Muscle of leg (tissue), 3 donors: ENCODE measurements at regions not wholly inside any gene's neighbourhood (a gene's known extent, or its start where the extent isn't known, plus 50 kb on each side); places are given as distances from the start of the nearest gene placed in this dataset.

Experiments used
- DNase-seq: peaks from one replicate; pipeline ENCODE4 v3.0.0; 2013
- H3K27ac ChIP-seq: one replicate; pipeline ENCODE4 v1.5.1; 2013; ENCODE audit warnings: mild to moderate bottlenecking, low read length, control low read depth
- H3K27me3 ChIP-seq: one replicate; pipeline ENCODE4 v1.6.1; 2013; ENCODE audit warnings: low read length; ENCODE audit not compliant: control insufficient read depth, insufficient read depth
- H3K36me3 ChIP-seq: one replicate; pipeline ENCODE4 v1.6.1; 2013; ENCODE audit warnings: low read length; ENCODE audit not compliant: control insufficient read depth, insufficient read depth
- H3K4me1 ChIP-seq: one replicate; pipeline ENCODE4 v1.6.1; 2013; ENCODE audit warnings: low read length; ENCODE audit not compliant: control insufficient read depth, insufficient read depth
- H3K4me3 ChIP-seq: one replicate; pipeline ENCODE4 v1.5.1; 2013; ENCODE audit warnings: low read length, control low read depth
- H3K9me3 ChIP-seq: replicated peaks from 2 replicates; pipeline ENCODE4 v1.6.1; 2013; ENCODE audit warnings: low read depth, low read length; ENCODE audit not compliant: control insufficient read depth
- WGBS: methylation state at CpG from one replicate; pipeline ENCODE4 v1.1.5; 2013; ENCODE audit warnings: missing lambda C conversion rate; ENCODE audit not compliant: insufficient coverage; 5-methylcytosine and 5-hydroxymethylcytosine counted together

- H3K9me3 ChIP-seq, result no peaks in the 10 kb centered on the region
- H3K4me1 ChIP-seq, result peaks cover 2% of the 10 kb centered on the region
- 78% methylated on average over 4 of the region's 5 CpGs for WGBS
- H3K27ac ChIP-seq, result no peak overlapping the region
- no peaks in the 10 kb centered on the region for H3K27me3 ChIP-seq
- DNase-seq, result no peak
- H3K36me3 ChIP-seq, result no peaks in the 10 kb centered on the region
- no peak overlapping the region for H3K4me3 ChIP-seq
Measured at GRCh38 chr17:55617441-55617840, 105.2 kb downstream of the TMEM100 start.

- 67% methylated on average over 1 of the region's 2 CpGs for WGBS
- Histone ChIP-seq H3K4me1 (peaks cover 10% of the 10 kb centered on the region), H3K4me3 (no peak overlapping the region), H3K36me3 (no peaks in the 10 kb centered on the region), H3K9me3 (no peaks in the 10 kb centered on the region), H3K27me3 (no peaks in the 10 kb centered on the region), H3K27ac (no peak overlapping the region)
- DNase-seq, result no peak
Measured at GRCh38 chr17:55614061-55614460, 102.8 kb upstream of the SMIM36 start.

- no peaks in the 10 kb centered on the region for H3K36me3 ChIP-seq
- H3K27ac ChIP-seq, result no peak overlapping the region
- peak; percentile 74 for DNase-seq
- peaks cover 10% of the 10 kb centered on the region for H3K4me1 ChIP-seq
- H3K27me3 ChIP-seq, result no peaks in the 10 kb centered on the region
- 14% methylated on average over 1 of the region's 6 CpGs for WGBS
- no peaks in the 10 kb centered on the region for H3K9me3 ChIP-seq
- H3K4me3 ChIP-seq, result no peak overlapping the region
Measured at GRCh38 chr17:55612691-55613141, 101.5 kb upstream of the SMIM36 start.

GRCh38 chr17:55607731-55608341, 96.6 kb upstream of the SMIM36 start:
- Histone ChIP-seq H3K4me3 (no peak overlapping the region), H3K4me1 (peaks cover 27% of the 10 kb centered on the region), H3K27me3 (no peaks in the 10 kb centered on the region), H3K9me3 (no peaks in the 10 kb centered on the region), H3K36me3 (no peaks in the 10 kb centered on the region), H3K27ac (peak overlapping the region; percentile 4)
- no CpG with 5 or more reads among the region's 2 CpGs for WGBS
- peak; percentile 87 for DNase-seq

GRCh38 chr17:55606488-55606815, 95.2 kb upstream of the SMIM36 start:
- H3K27me3 ChIP-seq, result no peaks in the 10 kb centered on the region
- H3K27ac ChIP-seq, result peak overlapping the region; percentile 88
- H3K4me3 ChIP-seq, result no peak overlapping the region
- H3K9me3 ChIP-seq, result no peaks in the 10 kb centered on the region
- no peak for DNase-seq
- peaks cover 25% of the 10 kb centered on the region for H3K4me1 ChIP-seq
- no peaks in the 10 kb centered on the region for H3K36me3 ChIP-seq
- 50% methylated on average over 1 of the region's 1 CpG for WGBS

- no CpG with 5 or more reads among the region's 4 CpGs for WGBS
- Histone ChIP-seq H3K4me1 (peaks cover 25% of the 10 kb centered on the region), H3K27ac (peak overlapping the region; percentile 88), H3K9me3 (no peaks in the 10 kb centered on the region), H3K4me3 (no peak overlapping the region), H3K27me3 (no peaks in the 10 kb centered on the region), H3K36me3 (no peaks in the 10 kb centered on the region)
- DNase-seq, result peak; percentile 87
Measured at GRCh38 chr17:55605705-55606487, 94.6 kb upstream of the SMIM36 start.

- DNase-seq, result peak; percentile 19
- Histone ChIP-seq H3K27ac (no peak overlapping the region), H3K9me3 (peaks cover 8% of the 10 kb centered on the region), H3K27me3 (no peaks in the 10 kb centered on the region), H3K36me3 (no peaks in the 10 kb centered on the region), H3K4me3 (no peak overlapping the region), H3K4me1 (peaks cover 11% of the 10 kb centered on the region)
Measured at GRCh38 chr17:55601874-55602364, 90.7 kb upstream of the SMIM36 start.

GRCh38 chr17:55598495-55598894, 87.2 kb upstream of the SMIM36 start:
- Histone ChIP-seq H3K4me1 (no peaks in the 10 kb centered on the region), H3K4me3 (no peak overlapping the region), H3K36me3 (no peaks in the 10 kb centered on the region), H3K9me3 (peaks cover 8% of the 10 kb centered on the region), H3K27me3 (no peaks in the 10 kb centered on the region), H3K27ac (no peak overlapping the region)
- no CpG with 5 or more reads among the region's 1 CpG for WGBS
- no peak for DNase-seq

- no peaks in the 10 kb centered on the region for H3K36me3 ChIP-seq
- H3K27ac ChIP-seq, result no peak overlapping the region
- no peak overlapping the region for H3K4me3 ChIP-seq
- DNase-seq, result peak; percentile 66
- 48% methylated on average over 2 of the region's 4 CpGs for WGBS
- no peaks in the 10 kb centered on the region for H3K27me3 ChIP-seq
- H3K4me1 ChIP-seq, result peaks cover 3% of the 10 kb centered on the region
- H3K9me3 ChIP-seq, result no peaks in the 10 kb centered on the region
Measured at GRCh38 chr17:55588446-55589242, 77.4 kb upstream of the SMIM36 start.

- H3K27ac ChIP-seq, result peak overlapping the region; percentile 15
- 17% methylated on average over 9 of the region's 9 CpGs for WGBS
- no peak overlapping the region for H3K4me3 ChIP-seq
- H3K4me1 ChIP-seq, result peaks cover 3% of the 10 kb centered on the region
- H3K27me3 ChIP-seq, result no peaks in the 10 kb centered on the region
- H3K36me3 ChIP-seq, result no peaks in the 10 kb centered on the region
- no peaks in the 10 kb centered on the region for H3K9me3 ChIP-seq
- DNase-seq, result peak; percentile 91
Measured at GRCh38 chr17:55587608-55588139, 76.4 kb upstream of the SMIM36 start.
